Stimulated activated CD8-positive, alpha-beta memory T cell treated with anti-CD3 and anti-CD28 coated beads, Interleukin-4, amount 100 ng/mL, for 48 hours (primary cell): ENCODE measurements at regions not wholly inside any gene's neighbourhood (a gene's known extent, or its start where the extent isn't known, plus 50 kb on each side); places are given as distances from the start of the nearest gene placed in this dataset.

Experiments
- DNase-seq: peaks from one replicate; pipeline ENCODE4 v3.0.0-alpha.2; 2020

- no peak for DNase-seq
Observed at GRCh38 chr12:118773956-118774723, 207.2 kb upstream of the SRRM4 start.

DNA sequence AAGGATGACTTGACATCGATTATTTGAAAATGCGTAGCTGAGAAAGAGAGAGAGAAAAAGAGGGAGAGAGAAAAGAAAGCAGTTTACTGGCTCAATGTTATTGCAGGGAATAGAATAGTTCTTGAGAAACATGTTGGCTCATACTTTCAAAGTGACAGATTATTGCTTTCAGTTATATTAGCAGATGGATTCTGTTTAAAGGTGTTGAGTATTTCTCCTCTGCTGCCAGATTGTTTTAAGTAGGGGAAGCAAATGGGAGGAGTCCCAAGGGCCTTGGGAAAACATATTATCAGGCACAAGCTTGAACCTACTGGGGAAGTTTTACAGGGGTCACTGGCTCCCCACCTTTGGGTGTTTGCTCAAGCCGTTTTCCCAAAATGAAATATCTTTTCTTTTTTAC, 203.8 kb upstream of the SRRM4 start:
- DNase-seq: no peak

GRCh38 chr12:118778077-118778476, 203.3 kb upstream of the SRRM4 start:
- DNase-seq: no peak

- DNase-seq: no peak
Observed at GRCh38 chr12:118780939-118781338, 200.4 kb upstream of the SRRM4 start.

- no peak for DNase-seq
Observed at GRCh38 chr12:118781692-118782091, 199.6 kb upstream of the SRRM4 start.

DNA sequence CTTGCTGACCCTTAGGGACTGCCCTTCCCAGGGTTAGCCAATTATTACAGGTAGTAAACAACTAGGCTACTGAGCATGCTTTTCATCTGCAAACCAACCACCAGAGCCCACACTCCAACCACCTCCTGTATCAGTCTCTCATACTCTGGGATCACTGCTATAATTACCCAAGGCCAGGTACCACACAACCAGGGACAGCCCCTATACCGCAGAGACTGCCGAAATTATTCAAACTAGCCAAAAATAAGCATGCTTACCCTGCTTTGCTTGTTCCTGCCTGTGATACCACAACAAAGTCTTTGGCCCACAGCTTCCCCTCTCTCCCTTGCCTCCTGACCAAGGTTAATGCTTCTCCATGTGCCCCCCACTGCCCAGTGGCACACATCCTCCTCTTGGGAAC, 197.6 kb upstream of the SRRM4 start:
- no peak for DNase-seq

DNA sequence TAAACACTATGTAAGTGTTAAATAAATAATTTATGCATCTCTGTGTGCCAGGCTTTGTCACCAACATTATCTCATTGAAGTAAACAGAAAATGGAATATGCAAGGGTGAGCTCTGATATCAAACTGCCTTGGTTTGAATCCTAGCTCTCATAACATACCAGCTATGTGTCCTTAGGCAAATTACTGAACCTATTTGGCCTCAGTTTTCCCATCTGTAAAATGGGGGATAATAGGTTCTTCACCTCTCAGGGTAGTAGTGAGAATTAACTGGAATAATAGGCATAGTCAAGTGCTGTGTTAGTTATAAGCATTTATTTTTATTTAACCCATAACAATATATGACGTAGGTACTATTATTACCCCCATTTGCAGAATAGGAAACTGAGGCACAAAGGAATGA, 190.8 kb upstream of the SRRM4 start:
- DNase-seq: no peak

- DNase-seq: no peak
Observed at GRCh38 chr12:118813778-118814357, 167.5 kb upstream of the SRRM4 start.

DNA sequence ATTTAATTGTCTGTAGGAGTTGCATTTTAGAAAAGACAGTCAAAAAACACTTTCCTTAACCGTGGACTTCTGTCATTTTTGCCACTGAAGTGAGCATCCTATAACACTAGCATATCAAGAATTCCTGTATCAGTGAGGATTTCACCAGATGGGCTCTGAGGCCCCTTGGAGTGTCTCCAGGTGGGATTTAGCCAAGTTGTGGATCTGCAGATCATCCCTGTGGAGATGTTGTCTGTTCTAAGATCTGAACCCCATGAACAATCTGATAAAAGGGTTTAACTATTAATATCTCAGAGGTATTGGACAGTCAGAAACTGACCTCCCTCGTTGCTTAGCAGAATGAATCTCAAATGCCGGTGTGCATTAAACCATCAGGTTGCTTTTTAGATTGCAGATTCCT, 165.0 kb upstream of the SRRM4 start:
- no peak for DNase-seq

GRCh38 chr12:118821386-118821925, 159.9 kb upstream of the SRRM4 start:
- DNase-seq: no peak

- DNase-seq: no peak
Observed at GRCh38 chr12:118822512-118822911, 158.8 kb upstream of the SRRM4 start.

GRCh38 chr12:118827047-118827446, 154.3 kb upstream of the SRRM4 start:
- DNase-seq: no peak

DNA sequence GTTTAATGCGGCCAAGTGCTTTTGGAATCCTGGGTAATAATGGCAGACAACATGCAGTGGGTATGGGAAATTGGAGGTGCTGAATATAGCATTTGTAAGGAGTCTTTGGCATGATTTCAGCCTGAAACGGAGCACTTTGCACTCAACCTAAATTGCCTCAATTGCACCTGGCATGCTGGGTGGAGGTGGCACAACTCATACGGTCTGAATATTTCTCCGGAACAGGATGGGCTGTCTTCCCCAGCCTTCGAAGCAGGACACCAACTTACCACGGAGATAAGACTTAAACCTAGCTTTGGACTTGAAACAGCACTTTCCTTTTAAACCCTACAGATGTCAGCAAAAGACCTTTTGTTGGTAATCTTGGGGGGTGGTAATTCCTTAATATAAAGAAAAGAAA, 153.7 kb upstream of the SRRM4 start:
- no peak for DNase-seq

DNA sequence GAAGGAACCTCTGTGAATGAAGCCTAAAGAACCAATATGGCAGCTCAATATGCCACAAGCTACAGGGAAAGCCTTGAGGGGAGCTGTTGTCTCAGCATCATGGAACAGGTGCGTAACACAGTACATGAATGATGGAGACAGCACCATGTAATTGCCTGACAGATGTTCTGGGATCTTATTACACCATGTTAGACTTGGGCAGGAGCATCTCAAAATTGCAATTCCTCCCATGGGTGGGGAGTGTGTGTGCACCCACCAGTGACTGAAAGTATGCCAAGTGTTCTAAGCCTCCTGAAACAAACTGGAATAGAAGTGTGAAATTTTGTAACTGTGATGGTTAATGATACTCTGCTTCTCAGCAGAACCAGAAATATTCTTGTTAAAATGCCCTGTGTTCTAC, 151.0 kb upstream of the SRRM4 start:
- DNase-seq: no peak

GRCh38 chr12:118835926-118836325, 145.4 kb upstream of the SRRM4 start:
- DNase-seq: no peak

DNA sequence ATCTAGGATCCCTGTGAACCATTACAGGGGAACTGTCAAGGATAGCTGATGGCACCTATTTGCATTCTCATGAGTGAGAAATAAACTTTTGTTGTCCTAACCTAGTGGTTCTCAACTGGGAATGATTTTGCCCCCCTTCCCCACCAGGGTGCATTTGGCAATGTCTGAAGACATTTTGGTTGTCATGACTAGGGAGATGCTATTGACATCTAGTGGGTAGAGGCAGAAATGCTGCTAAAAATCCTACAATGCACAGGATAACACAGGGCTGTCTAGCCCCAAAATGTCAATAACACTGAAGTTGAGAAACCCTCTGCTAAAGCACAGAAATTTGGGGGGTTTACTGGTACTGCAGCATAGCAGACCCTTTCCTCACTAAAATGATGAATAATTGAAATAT, 140.9 kb upstream of the SRRM4 start:
- no peak for DNase-seq

DNA sequence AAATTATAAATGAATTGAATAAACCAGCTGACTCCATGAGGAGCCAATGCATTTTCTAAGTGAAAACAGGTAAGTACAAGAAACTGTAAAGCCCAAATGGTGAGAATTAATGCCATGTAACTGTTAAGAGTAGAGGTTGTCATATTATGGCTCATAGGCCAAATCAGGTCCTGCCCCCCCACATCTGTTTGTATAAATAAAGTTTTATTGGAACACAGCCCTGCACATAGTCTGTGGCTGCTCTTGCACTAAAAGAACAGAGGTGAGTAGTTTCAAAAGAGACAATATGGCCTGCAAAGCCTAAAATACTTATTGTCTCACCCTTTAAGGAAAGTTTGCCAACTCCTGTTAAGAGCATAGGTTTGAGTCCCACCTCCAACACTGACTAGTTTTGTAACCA, 140.5 kb upstream of the SRRM4 start:
- no peak for DNase-seq

DNA sequence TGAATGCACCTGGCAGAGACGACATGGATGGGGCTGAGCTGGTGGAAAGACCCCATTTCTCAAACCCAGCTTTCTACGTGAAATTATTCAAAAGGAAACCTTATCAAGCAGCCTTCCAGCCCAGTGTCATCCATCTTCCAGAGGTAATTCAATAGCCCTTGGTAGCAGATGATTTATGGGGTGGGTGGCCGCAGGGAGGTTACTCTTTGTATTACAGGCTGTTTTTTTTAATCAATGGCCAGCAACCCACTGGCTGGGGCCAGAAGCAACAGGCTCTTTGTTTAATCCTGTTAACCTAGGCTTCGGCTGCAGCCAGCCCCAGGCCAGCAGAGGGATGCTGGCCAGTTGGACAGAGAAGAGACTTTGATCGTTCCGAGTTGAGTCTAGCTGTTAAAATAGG, 139.8 kb upstream of the SRRM4 start:
- DNase-seq: no peak

DNA sequence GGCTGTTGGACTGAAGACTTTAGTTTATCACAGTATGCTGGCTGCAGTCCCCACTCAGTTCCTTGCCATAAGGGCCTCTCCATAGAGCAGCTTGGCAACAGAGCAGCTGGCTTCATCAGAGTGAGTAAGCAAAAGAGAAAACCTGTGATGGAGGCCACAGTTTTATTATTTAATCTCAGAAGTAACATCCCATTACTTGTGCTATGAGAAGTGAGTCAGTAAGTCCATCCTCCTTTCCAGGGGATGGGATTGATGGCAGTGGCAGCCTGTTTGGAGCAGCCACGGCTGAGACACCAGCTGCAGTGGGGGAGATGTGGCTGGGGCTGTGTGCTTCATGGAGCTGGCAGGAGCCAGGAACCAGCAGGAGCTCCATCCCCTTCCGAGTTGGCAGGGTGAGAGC, 138.5 kb upstream of the SRRM4 start:
- no peak for DNase-seq

- DNase-seq: no peak
Observed at GRCh38 chr12:118846416-118846815, 134.9 kb upstream of the SRRM4 start.

DNA sequence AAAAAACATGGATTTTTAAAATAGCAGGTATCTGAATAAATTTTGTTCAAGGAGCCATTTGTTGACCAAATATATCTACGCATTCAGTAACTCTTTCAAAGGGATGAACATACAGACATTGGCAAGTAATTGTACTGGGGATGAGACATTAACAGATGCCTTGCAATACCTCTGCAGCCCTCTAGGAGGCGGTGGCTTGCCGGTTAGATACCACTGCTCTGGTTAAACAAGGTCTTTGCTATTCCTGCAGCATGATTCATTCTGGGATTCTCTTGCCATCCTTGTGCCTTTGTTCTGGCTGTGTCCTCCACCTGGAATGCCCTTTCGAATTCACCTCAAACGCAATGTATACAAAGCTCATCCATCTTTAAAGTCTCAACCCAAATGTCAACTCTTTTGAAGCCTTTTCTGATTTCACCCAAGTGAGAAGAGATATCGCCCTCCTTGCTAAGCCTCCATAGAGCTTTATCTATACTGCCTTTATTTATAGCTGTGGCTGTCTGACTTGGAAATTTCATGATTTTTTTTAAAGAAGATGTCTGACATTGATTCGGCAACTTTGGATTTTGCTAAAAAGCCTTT, 131.0 kb upstream of the SRRM4 start:
- peak; percentile 41 for DNase-seq

- no peak for DNase-seq
Observed at GRCh38 chr12:118851891-118852290, 129.4 kb upstream of the SRRM4 start.

DNA sequence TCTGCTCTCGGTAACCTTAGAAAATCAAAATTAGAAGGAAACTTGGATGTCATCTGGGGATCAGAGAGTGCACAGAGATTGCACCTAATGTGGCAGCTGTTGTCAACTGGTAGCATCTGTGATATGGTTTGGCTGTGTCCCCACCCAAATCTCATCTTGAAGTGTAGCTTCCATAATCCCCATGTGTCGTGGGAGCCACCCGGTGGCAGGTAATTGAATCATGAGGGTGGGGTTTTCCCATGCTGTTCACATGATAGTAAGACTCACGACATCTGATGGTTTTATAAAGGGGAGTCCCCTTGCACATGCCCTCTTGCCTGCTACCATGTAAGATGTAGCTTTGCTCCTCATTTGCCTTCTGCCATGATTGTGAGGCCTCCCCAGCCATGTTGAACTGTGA, 127.7 kb upstream of the SRRM4 start:
- peak; percentile 23 for DNase-seq

DNA sequence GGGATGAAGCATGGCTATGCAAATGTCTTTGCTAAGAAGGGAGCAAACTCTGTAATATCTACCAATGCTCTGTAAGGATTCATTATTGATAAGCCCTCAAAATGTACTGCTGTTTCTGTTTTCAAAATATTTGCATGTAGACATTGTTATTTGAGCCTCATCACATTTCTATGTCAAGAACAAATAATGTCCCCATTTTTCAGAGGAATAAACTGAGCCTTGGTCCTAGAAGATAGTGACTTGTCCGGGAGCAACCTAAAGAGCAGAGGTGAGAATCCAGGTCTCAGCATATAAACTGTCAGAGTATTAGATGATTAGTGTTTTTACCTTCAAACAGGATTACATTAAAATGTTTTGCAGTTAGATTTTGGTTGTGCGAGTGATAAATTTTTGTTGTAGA, 125.5 kb upstream of the SRRM4 start:
- DNase-seq: no peak
